Fibroblast of skin of scalp (primary cell): ENCODE measurements at regions not wholly inside any gene's neighbourhood (a gene's known extent, or its start where the extent isn't known, plus 50 kb on each side); places are given as distances from the start of the nearest gene placed in this dataset.
"Not testable (repeated sequence)": the region's sequence is repeated elsewhere in the genome, so short reads cannot be mapped to it uniquely, and the experiment has no call there.

Experiments used
- DNase-seq: peaks from one replicate; pipeline ENCODE4 v3.0.0-alpha.2; 2013

DNA sequence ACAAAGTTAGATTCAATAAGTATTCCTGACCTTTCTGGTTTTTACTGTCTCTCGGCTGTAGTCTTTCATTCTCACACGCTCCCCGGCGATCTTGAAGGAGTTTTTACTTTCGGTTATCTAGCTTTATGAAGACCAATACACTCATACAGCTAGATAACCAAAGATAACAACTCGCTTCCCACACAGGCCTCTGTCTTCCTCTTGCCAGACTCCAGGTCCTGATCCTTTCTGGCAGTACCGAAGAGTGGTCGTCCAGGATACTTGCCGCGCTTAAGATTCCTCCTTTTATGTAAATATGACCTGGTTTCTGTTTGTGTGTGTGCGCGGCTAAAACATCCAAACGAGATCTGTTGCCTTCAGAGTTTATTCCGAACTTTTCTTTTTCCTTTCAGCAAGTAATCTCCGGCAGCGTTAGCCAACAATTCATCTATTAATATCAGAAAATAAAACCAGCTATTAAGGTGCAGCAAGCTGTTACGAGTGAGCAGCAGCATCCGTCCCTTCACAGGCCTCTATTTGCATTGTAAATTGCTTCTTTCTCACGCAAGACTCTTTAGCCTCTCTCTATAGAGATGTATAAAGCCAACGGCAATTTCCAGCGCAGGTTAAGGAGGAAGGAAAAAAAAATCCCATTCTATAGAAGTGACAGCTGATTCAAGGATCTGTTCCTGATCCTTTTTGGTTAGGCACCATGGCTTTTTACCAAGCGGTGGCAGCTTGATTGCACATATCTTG, 216.1 kb downstream of the MEF2C start:
- DNase-seq = no peak

DNA sequence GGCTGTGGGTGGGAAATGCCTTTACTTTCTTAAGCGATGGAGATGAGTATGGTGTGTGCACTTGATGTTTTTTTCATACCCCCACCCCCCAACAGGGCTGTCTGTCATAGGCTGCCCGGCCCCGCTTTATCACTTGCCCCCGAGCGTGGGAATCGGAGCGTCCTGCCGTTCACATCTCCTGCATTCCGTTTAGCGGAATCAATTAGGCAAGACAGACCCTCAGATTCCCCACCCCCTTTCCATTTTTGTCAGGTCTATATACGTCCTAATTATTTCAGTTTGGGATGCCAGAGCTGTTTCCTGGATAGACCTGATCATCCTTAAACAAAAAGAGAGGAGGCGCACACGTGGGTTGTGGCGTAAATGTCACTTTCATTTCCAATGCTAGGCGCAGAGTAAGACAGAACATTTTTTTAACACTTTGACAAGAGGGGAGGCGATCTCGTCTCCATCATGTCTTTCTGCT, 217.2 kb downstream of the MEF2C start:
- DNase-seq = no peak

DNA sequence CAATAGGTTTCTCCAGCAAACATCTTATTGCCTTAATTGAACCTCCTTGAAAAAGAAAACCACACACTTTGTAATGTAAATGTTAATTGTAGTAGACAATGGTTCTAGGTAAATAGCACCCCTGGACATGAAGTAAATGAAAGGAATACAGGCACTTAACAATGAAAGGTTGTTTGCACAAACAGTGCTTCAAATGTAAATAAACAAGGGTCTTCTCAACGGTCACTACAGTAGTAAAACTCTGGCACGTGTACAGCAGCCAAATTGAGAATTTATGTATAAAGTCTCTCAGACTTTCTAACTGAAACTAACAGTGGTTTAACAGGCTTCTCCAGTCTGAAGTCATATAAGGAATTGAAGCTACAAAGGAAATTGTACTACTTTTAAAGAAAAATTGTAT, 218.3 kb downstream of the MEF2C start:
- no peak for DNase-seq

- no peak for DNase-seq
Observed at GRCh38 chr5:88663793-88664216, 219.2 kb downstream of the MEF2C start.

GRCh38 chr5:88662846-88663245, 220.1 kb downstream of the MEF2C start:
- no peak for DNase-seq

DNA sequence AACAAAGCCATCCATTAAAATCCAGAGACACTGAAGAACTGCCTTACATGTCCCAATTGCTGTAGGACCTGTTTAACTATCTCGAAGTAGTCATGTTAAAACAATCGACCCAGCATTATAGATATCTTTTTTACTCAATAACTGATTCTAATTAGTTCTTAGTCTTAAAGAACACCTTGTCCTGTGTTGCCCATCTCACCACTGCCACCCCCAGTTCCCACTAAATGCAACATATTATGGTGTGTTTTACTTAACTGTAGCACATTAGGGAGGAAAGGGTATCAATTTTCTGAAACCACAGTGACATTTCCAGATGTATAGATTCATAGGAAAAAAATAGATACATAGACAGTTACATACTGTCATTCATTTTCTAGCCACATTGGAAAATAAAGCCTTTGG, 221.2 kb downstream of the MEF2C start:
- DNase-seq = no peak

- peak; percentile 73 for DNase-seq
Observed at GRCh38 chr5:88660947-88661805, 221.8 kb downstream of the MEF2C start.

DNA sequence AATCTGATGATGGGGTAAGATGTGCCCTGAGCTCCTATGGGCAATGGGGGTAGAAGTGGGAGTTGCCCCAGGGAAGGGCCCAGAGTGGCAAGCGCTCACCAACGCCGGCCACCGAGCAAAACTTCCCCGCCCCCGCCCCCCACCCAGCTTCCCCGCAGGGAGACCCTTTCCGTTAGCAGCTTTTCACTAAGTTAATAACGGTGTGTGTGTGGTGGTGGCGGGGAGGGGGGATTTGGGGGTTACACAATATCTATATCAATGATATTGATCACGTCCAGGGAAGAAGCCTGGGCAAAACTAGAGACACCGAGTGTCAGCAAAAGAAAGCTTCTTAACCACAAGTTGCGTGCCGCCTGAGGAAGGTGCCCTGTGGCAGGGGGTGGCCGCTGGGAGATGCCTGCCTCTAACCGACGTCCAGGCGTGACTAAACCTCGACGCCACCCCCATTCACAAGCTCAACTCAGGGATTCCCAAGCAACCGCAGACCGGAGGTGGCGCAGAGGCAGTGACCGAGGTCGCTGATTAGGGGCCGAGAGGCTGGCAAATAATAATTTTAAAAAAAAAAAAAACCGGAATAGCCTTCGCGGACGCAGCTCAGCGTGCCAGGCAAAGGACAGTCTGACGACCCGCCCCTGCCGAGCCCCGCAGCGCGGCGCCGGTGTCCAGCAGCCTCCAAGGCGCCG, 222.6 kb downstream of the MEF2C start:
- no peak for DNase-seq

DNA sequence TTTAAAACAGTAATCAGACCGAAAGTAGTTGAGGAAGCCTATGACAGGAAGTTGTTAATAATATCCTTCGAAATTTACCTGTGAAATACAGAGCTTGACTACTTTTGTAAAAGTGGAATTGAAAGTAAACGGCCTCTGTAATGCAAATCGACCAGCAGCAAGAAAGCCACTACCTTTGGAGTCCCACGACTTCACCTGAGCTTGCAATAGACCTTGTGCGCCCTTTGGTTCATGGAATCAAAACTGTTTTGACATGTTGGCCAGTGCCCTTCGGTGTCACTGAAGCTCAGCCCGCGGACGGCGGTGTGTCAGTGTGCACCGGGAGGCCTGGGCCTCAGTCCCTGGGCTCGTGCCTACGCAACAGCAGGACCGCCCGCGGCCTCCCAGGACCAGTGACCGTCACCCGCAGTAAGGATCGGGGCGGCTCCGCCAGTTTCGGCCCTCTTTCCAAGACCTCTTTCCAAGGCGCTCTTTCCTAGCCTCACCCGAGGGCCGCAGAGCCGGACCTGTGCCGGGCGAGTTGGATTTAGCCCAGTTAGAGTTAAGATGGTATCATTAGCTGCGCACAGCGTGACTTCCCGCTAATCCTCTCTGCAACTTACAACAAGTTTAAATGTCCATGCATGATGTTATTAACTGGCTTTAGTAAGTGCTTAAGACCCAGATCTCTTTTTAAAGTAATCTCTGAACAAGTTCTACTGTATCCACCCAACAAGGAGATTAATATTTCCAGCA, 223.3 kb downstream of the MEF2C start:
- no peak for DNase-seq

GRCh38 chr5:88658886-88659285, 224.1 kb downstream of the MEF2C start:
- DNase-seq = no peak

GRCh38 chr5:88657906-88658775, 224.8 kb downstream of the MEF2C start:
- DNase-seq = no peak

- DNase-seq = no peak
Observed at GRCh38 chr5:88657136-88657535, 225.8 kb downstream of the MEF2C start.

DNA sequence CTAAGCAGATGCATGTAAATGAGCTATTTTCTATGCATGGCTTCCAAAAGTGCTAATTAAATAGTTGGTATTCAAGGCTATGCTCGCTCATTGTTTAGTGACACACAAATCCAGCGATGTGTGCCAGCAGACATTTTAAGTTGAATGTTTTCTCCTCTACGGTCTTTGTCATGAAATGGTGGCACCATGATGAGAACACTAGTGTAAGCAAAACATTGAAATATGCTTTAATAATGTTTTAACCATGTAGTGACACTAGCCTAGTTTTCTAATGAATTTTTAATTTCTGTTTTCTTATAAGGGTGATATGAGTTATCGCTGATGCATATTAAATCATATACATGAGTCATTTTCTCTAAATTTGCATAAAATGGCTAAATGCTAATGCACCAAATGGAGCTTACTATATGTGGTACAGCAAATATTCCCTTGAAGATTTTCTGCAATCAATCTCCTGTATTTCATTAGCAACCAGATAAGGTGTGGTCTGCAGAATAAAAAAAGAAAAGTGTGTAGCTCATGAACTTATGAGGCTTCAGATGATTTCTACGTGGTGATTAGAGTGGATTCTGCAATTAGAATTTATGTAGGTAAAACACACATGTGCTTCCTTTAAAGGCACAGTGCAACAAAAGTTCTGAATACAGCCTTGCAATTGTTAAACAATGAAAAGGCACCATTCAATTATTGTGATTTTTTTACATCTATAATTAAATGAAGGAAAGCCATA, 226.6 kb downstream of the MEF2C start:
- no peak for DNase-seq

- no peak for DNase-seq
Observed at GRCh38 chr5:88653471-88653870, 229.5 kb downstream of the MEF2C start.

GRCh38 chr5:88647901-88648300, 235.1 kb downstream of the MEF2C start:
- DNase-seq = no peak

DNA sequence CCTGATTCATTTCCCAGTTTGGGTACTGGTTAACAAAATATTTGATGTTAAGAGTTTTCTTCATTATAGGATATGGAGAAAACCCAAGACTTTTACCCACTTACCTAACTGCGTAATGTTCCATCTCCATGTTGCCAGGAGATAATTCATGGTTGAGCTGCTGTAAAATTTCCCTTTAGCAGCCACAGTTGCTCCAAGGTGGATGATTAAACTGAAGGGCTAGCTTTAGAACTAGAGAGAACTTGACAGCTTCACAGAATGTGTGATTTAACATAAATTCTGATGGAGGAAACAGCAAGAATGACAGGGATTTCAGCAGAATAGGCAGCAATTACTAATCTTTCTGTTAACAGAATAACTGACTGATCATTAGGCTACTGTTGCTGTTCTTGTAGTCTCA, 236.1 kb downstream of the MEF2C start:
- DNase-seq = no peak

DNA sequence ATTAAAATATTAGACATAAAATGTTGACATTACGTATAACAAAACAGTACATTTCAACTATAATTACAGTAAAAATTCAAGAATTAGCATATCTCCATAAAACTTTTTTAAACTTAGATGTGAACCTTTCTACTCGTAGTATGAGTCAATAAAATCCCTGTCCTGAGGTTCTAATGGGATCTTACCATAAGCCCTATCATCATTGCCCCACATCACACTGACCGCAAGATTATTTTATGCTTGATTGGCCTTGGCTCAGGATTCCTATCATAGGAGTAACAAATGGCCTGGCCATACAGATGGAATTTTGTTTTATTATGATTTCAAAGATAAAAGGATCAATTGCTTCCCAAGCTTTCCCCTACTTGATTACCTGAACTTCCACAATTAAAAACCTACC, 238.3 kb downstream of the MEF2C start:
- DNase-seq = no peak

DNA sequence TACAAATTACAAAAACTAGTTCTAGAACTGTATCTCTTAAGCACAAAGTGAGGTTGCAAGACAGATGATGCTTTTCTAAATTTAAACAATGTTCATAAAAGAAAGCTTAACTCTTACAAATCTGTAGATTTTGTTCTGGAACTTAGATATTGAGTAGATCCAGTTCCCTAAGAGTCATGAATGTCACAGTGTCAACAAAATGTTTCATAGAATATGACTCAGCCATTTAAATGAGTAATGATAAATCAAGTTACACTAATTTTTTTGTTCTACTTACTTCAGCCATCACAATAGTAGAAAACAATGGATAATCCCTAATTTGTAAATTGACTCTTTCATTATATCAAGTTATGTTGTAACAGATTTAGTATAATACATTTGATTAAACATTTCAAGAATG, 239.7 kb downstream of the MEF2C start:
- no peak for DNase-seq

- no peak for DNase-seq
Observed at GRCh38 chr5:88634014-88634413, 249.0 kb downstream of the MEF2C start.

- not testable (repeated sequence) for DNase-seq
Observed at GRCh38 chr5:88622890-88623289, 260.1 kb downstream of the MEF2C start.

DNA sequence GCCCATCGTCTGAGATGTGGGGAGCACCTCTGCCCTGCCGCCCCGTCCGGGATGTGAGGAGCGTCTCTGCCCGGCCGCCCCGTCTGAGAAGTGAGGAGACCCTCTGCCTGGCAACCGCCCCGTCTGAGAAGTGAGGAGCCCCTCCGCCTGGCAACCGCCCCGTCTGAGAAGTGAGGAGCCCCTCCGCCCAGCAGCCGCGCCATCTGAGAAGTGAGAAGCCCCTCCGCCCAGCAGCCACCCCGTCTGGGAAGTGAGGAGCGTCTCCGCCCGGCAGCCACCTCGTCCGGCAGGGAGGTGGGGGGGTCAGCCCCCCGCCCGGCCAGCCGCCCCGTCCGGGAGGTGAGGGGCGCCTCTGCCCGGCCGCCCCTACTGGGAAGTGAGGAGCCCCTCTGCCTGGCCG, 267.2 kb downstream of the MEF2C start:
- not testable (repeated sequence) for DNase-seq
